HG03342 (cell line): ENCODE measurements at regions not wholly inside any gene's neighbourhood (a gene's known extent, or its start where the extent isn't known, plus 50 kb on each side); places are given as distances from the start of the nearest gene placed in this dataset.

Source experiments
- ATAC-seq: cut with Tn5 transposase; IDR thresholded peaks from one replicate; pipeline ENCODE4 v1.9.1; 2021; ENCODE audit warnings: mild to moderate bottlenecking, moderate library complexity; ENCODE audit not compliant: unreplicated experiment

DNA sequence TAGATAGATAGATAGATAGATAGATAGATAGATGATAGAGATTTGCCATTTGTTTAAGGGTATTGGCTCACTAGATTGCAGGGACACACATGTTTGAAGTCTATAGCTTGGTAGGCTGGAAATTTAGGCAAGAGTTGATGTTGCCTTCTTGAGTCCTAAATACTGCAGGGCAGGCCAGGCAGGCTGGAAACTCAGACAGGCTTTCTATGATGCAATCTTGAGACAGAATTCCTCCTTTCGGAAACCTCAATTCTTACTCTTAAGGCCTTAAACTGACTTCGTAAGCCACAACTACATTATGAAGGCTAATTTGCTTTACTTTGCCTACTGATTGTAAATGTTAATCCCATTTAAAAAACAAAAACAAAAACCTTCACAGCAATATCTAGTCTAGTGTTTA is 322.9 kb upstream of the AKR1E2 start:
- ATAC-seq: no peak

DNA sequence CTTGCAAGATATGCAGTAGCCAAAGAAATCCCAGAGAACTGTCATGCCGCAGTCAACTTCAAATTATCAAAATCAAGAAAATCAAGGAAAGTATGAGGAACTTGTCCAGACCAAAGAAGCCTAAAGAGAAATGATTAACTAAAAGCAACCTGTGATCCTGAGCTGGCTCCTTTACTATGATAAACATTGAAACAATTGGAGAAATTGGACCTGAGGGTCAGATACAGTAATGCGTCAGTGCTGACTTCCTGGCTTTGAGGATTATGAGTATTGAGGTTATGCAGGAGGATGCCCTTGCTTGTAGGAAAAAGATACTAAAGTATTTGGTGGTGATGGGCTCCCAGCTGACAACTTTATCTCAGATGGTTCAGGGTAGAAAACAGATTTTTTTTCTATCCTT is 324.7 kb upstream of the AKR1E2 start:
- ATAC-seq: no peak

DNA sequence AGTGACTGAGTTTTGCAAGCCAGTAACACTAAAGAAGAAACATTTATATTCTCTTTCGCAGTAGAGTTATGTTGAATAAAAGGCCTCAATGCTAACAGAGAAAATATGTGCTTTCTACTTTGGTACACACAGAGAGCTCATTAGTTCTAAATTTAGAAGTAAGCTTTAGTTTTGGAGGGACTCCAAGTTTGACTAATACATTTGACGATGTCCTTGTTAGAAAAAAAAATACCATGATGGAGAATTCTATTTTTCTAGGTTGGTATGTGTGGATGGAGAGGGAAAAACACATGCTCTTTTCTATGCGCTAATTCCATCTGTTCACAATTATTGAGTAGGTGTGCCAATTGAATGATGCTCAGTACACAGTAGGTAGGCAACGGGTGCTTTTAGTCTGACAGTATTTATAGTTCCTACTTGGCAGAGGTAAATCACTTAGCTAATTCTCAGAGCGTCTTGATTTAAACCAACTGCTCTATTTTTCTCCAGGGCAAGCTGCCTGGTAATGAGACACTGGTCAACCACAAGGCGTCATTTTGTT is 327.2 kb upstream of the AKR1E2 start:
- no peak for ATAC-seq

DNA sequence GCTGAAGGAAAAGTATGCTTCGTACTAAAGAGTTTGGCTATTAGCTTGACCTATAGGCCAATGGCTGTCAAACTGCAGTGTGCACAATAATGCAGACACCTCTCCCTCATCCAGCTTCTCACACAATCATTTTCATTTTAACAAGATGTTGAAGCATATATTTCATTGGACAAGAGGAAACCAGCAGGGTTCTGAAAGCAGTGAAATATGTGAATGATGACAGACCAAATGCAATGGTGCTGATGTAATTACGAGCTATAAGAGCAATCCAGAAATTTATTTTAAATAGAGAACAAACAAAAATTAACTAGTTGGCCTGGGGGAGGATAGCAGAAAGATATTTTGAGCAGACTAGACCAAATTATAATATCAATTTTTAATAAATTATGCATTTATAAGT is 331.5 kb upstream of the AKR1E2 start:
- no peak for ATAC-seq

DNA sequence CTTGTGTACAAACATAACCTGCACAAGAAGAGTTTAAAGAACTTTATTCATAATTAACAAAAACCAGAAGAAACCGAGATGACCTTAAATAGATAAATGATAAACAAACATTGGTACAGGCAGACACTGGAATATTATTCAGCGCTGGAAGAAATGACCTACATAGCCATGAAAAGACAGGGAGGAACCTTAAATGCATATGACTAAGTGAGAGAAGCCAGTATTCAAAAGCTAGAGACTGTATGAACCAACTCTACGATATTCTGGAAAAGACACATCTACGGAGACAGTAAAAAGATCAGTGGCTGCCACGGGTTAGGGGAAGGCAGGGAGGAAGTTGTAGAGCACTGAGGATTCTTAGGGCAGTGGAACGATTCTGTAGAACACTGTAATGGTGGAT is 333.8 kb upstream of the AKR1E2 start:
- ATAC-seq: no peak

DNA sequence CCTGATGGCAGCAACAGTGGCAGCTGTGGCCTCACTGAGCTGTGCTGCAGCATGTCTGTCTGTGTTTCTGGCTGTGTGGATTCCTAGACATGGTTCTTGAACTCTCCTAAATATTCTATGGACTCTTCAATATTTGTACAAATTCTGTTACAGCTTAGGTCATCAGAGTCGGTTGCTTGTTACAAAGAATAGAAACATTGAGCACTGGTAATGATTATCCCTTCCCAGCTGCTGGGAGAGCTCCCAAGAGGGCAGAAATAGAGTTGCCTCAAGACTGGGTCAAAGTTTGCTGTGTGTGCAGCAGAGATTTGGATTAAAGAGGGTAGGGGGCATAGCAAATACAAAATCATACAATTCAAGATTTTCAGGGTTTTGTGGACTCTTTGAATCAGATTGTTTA is 337.1 kb upstream of the AKR1E2 start:
- no peak for ATAC-seq

DNA sequence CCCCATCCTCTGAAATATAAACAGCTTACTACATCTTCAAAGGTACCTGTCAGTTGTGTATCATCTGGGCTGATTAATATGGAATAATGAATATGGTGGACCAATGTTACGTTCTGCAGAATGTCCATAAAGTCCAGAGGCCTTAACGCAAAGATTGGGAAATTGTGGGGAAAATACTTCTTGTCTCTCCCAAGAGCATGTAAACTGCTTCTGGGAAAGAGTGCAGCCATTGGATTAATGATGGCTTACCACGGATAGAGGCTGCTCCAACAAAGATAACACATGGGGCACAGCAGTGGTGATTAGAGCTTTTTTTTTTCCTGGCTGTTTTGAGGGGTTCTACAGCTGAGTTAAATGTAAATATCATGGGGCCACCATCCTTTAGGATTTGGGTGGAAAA is 340.4 kb upstream of the AKR1E2 start:
- no peak for ATAC-seq

DNA sequence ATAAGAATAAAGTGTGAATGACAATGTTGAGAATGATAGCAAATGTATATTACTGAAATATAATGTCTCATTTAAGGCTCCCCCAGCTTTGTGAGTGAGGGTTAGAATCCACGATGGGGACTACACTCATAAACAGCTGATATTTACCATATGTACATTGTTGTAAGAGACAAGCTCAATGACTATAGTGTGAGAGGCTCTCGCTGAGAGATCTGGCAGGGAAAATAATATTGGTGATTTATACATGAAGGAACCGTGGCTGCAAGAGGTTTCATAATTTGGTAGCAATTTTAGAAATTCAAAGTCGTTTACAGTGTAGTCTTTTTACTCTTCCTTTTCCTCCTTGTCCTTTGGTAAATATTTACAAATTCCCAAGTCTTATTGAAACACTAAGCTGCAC is 342.2 kb upstream of the AKR1E2 start:
- no peak for ATAC-seq

DNA sequence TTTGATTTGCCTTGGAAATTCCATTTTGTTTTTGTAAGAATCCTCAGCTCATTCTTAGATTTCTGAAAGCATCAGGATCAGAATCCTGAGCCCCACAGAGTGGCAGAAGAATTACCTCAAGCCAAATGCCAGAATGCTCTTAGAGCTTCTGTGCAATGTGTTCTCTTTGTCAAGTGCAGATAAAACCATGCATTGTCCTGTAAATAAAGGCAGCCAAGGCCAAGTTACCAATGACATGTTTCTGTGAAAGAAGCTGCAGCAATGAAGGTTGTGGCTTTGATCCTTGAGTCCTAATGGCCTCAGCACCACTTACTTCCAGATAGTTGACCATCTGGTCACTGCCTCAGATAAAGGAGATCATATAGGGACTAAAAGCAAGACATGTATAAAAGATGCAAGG is 343.3 kb upstream of the AKR1E2 start:
- no peak for ATAC-seq

DNA sequence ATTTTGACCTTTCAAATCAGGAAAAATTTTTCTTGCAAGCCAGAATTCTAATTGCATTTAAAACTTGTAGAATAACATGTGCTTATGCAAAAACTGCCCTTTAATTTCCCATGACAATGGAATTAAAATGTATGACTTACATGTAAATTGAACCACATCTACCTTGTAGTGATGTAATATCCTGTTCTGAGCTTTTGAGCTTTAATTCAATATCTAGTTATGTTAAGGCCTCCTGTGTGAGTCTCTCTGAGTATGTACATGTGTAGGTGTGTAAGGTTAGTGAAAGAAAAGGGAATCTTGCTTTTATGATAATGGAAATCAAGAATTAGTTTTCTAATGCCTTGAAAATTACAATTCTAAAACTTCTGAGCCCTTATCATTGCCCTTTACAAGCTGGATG is 344.8 kb upstream of the AKR1E2 start:
- no peak for ATAC-seq

DNA sequence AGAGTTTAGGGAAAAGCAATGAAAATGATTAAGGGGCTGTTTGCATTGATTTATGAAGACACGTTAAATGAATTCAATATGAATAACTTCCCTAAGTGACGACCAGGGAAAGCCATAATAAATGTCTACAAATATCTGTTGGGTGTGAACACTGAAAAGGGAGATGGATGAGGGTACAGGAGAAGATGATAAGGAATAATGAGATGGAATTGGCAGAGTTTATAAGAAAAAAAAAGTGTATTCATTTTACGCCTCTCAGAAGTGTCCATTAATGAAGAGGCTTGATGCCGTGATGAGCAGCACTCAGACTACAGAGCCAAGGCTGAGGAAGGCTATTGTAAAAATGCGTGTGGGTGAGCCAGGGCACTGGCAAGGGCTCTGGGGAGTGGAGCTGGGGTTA is 346.7 kb upstream of the AKR1E2 start:
- ATAC-seq: no peak

DNA sequence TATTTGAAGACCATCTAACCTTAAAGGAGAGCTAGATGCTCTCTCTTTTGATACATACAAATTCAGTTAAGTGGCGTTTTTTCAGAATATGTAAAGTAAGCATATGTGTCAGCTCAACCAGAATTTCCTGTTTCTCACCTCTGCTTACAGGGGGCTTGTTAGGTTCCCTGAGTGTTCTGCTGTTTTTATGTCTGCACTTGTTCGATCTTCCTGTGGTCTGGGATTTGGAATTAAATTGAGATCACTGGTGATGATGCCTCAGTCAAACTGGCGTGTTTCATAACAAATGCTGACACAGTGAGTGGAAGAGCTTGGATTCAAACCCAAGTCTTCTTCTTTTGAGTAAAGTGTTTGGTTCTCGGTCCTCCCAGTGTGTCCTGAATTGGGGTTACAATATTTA is 348.3 kb upstream of the AKR1E2 start:
- no peak for ATAC-seq

DNA sequence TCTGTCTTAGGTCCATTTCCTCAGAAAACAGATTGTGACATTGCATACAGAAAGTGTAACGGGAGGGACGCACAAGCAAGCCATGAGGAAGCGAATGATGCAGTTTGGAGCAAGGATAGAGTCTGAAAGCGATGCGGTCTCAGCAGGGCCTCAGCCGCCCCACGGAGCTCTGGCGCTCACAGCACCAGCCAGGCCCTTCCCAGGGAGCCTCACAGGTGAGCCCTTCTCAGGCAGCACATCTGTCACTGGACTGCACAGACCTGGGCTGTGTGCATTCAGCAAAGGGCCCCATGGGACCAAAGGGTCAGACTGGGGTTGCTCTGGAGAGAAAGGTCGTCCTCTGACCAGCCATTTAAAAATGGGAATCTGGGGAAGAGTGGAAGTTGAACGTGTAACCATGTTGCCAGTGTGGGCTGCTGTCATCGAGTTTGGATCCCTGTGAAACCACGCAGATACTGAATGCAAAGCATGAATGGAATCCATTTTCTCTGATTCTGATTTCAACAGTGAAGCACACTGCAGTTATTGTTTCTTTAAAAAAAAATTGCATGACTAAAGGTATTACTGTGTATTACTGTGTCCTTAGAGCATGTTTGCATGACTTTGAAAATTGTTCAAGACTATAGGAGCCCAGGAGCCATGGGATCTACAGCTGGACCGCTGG is 350.0 kb upstream of the AKR1E2 start:
- no peak for ATAC-seq

DNA sequence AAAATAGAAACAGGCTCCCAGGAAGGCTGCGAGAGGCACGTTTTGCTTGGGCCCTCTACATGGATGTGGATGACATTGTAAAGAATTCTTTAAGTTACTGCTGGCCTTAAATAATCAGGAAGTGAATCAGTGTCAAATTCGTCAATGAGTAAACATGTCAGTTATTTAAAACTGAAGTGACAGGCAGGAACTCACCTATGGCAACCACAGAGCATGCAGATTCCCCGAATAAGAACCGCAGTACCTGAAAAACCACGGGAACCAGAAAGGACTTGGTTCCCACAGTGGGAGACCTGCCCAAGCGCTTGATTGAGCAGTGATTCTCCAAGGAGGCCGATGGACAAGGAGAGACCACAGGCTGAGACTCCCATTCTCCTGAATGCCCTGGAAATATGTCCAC is 351.2 kb upstream of the AKR1E2 start:
- ATAC-seq: no peak

DNA sequence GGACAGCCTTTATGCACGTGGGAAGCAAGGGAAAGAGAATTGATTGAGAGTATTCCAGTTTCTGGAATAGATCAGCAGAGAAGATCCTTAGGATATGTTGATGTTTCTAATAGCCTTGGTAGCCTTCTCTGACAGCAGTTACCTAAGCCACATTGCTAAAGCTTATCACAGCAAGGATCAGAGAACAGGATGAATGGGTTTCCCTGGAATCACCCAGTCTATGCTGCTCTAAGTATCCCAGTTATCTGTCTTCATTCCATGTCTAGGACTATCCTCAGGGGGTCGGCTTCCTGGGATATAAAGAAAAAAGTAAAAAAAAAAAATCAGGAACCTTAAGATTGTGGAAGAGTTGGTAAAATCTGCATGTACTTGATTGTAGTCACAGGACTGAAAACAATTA is 352.0 kb upstream of the AKR1E2 start:
- ATAC-seq: no peak

DNA sequence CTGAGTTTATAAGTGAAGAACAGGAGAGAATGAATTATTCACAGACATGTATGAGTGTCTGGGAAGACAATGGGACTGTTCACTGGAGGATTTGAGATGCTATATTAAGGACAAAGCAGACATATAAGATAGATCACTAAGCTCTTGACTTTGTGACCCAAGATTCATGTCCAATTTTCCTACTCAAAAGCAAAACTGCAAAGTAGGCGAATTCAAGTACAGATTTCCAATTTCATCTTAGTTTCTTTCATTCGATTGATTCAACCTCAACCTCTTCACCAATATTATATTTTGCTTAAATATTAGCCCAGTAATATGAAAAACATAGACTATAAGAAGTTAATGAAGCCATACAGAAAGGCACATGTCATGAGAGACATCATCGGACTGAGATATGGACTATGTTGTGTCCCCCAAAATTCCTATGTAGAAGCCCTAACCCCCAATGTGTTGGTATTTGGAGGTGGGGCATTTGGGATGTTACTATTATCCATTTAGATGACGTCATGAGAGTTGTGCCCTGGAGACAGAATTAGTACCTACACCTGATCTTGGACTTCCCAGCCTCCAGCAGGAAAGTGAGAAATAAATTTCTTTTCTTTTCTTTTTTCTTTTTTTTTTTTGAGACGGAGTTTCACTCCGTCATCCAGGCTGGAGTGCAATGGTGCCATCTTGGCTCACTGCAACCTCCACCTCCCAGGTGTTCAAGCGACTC is 353.7 kb upstream of the AKR1E2 start:
- ATAC-seq: no peak

DNA sequence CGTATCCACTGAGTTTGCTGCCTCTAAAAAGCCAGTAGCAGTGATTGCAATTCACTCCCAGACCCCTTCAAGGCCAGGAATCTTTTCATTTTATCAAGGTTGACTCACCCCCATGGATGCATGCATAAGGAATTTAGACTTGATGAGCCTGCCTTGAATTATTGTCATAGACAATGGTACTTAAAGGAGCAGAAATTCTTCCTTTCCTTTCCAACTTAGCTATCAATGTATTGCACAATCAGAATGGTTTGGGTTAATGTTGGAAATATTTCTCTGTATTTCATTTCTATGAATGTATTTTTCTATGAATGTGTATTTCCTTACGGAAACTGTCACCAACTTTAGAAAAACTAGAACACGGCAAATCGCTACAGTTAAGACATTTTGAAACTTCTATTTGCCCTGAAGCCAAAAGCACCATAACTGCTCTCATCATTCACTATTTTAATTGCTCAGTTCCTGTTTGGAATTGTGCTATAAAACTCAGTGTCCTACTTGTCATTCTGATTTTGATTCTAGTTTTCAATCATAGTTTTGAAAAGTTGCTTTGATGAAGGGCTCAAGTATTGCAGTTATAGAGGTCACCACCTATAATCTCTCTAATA is 355.7 kb upstream of the AKR1E2 start:
- ATAC-seq: no peak

DNA sequence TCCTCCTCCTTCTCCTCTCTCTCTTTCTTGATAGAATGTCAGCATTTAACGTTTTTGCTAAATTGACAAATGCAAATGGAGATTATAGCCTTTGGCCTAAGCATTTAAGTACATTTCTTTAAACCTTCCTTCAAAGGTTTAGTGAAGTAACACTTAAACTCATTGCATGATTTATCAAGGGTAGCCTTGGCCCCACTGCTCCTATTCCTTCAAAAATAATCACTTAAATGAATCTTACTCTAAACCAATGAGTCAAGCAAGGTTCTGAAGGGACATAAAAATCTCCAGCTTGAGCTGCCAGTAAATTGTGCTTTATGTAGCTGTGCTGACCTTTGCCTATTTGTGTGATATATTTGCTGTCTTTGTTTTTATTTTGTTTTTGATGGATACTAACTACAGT is 358.5 kb upstream of the AKR1E2 start:
- no peak for ATAC-seq

DNA sequence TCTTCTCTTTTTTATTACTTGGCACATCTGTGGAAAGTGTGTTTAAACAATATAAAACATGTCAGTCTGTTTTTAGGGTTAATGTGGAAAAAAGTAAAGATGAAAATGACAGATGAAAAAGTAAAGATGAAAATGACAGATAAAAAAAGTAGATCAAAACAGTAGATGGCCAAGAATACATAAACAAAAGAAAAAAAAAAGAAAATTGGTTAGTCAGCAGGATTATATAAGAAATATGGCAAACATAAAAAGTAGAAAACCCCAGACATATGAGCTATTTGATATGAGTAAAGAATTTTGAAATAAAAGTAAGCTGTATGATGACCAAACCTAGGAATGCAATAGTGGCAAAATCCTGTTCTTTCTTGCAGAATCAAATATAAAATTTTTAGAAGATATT is 365.7 kb upstream of the AKR1E2 start:
- no peak for ATAC-seq

DNA sequence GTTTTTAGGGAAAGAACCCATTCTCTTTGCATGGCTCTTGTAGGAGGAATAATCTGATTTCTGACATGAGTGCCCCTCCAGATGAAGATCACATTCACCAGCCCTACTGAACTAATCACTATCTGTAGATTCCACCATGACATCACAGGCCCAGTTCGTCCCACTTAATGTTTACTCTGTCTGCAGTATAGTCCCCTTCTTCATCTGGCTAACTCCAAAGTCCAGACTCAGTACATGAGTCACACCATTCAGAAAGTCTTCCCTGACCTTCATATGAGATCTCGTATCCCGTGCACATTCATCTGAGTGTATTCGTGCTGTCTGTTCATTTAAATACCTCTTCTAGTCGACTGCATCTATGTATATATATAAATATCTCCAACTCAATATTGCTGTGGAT is 366.5 kb upstream of the AKR1E2 start:
- no peak for ATAC-seq

DNA sequence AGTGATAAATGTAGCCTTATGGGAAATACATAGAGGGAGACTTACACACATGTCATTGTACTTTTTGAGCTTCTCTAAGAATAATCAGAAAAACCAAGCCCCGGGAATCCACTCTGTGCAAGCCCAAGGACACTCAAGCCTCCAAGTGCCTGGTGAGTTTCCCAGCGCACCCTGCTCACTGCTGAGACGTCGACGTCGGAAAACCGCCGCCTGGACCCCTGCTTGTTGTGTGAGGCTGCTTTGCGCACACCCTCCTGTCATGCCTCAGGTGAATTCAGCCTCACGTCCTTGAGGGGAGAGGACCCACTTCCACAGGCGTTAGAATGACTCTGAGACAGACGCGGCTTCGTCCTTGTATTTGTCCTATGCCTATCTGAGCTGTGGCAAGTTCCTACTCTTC is 368.4 kb upstream of the AKR1E2 start:
- no peak for ATAC-seq

DNA sequence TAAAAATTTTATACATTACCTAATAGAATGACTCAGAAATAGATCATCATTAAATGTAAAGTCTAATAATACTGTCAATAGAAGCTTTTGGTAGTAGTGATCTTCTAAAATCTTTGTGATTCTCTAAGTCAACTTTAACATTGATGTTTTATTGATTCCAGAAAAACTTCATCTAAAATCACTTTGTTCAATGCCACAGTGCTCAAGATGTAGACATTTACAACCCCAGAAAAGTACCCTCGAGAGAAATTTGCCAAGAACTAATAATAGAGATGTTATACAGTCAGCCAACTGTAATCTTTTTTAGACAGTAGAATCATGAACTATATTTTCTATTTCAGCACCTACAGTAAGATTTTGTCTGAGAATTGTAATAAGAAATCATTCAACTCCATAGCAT is 369.2 kb upstream of the AKR1E2 start:
- no peak for ATAC-seq
